AG08396 (cell line): ENCODE measurements at regions not wholly inside any gene's neighbourhood (a gene's known extent, or its start where the extent isn't known, plus 50 kb on each side); places are given as distances from the start of the nearest gene placed in this dataset.

Source experiments
- DNase-seq: peaks from one replicate; pipeline ENCODE4 v3.0.0; 2012; ENCODE audit warnings: low spot score, mixed read lengths

GRCh38 chr4:1511441-1512041 lies 105.3 kb upstream of the NKX1-1 start:
- peak; percentile 77 for DNase-seq

GRCh38 chr4:1510931-1511330 lies 104.7 kb upstream of the NKX1-1 start:
- DNase-seq = no peak

- DNase-seq = no peak
These were observed 103.1 kb upstream of the NKX1-1 start for GRCh38 chr4:1509366-1509765.

GRCh38 chr4:1508161-1509160 lies 102.2 kb upstream of the NKX1-1 start:
- no peak for DNase-seq

GRCh38 chr4:1506956-1507721 lies 100.9 kb upstream of the NKX1-1 start:
- no peak for DNase-seq

- no peak for DNase-seq
These were observed 99.5 kb upstream of the NKX1-1 start for GRCh38 chr4:1505511-1506460.

GRCh38 chr4:1504595-1505500 lies 98.6 kb upstream of the NKX1-1 start:
- no peak for DNase-seq

- DNase-seq = no peak
These were observed 97.6 kb upstream of the NKX1-1 start for GRCh38 chr4:1503583-1504471.

GRCh38 chr4:1502976-1503375 lies 96.7 kb upstream of the NKX1-1 start:
- DNase-seq = no peak

GRCh38 chr4:1502501-1502886 lies 96.3 kb upstream of the NKX1-1 start:
- no peak for DNase-seq

GRCh38 chr4:1501754-1502500 lies 95.7 kb upstream of the NKX1-1 start:
- no peak for DNase-seq

GRCh38 chr4:1500966-1501753 lies 94.9 kb upstream of the NKX1-1 start:
- DNase-seq = no peak

GRCh38 chr4:1500231-1500965 lies 94.2 kb upstream of the NKX1-1 start:
- DNase-seq = no peak

- DNase-seq = no peak
These were observed 93.2 kb upstream of the NKX1-1 start for GRCh38 chr4:1499465-1499864.

GRCh38 chr4:1497189-1497801 lies 91.1 kb upstream of the NKX1-1 start:
- DNase-seq = no peak

- DNase-seq = no peak
These were observed 89.9 kb upstream of the NKX1-1 start for GRCh38 chr4:1496116-1496642.
